Gastrocnemius medialis (tissue), 4 donors: ENCODE measurements at regions not wholly inside any gene's neighbourhood (a gene's known extent, or its start where the extent isn't known, plus 50 kb on each side); places are given as distances from the start of the nearest gene placed in this dataset.

ENCODE experiments used
- ATAC-seq, 2 donors: fragments of 150-250 bp; one replicate each; pipeline ENCODE4 v1.9.1; 2016
- DNase-seq, 2 donors: peaks; one replicate each; pipeline ENCODE4 v3.0.0-alpha.2; 2019
- H3K27ac ChIP-seq, 4 donors: fragments of 200-600 bp; sonication (generic); 1 replicate in 1 of 4; 2 replicates in 3 of 4; pipeline ENCODE4 v1.5.1; 2016 to 2018; ENCODE audit warnings: mild to moderate bottlenecking in 2 of 4, moderate library complexity in 1 of 4
- H3K27me3 ChIP-seq, 3 donors: fragments of 200-600 bp; sonication (generic) in 2 of 3; 1 replicate in 1 of 3; 2 replicates in 2 of 3; pipeline versions ENCODE4 v1.5.1 to v1.6.0; 2016 to 2019; ENCODE audit warnings: mild to moderate bottlenecking in 1 of 3, moderate library complexity in 1 of 3
- H3K36me3 ChIP-seq, 2 donors: fragments of 200-600 bp; sonication (generic) in 1 of 2; one replicate each; pipeline ENCODE4 v1.5.1; 2017 to 2018
- H3K4me1 ChIP-seq, 2 donors: fragments of 200-600 bp; sonication (generic) in 1 of 2; one replicate each; pipeline ENCODE4 v1.5.1; 2016 to 2017; ENCODE audit warnings: mild to moderate bottlenecking in 2 of 2
- H3K4me3 ChIP-seq, 4 donors: fragments of 200-600 bp; sonication (generic) in 3 of 4; 1 replicate in 1 of 4; 2 replicates in 3 of 4; pipeline ENCODE4 v1.5.1; 2016 to 2019; ENCODE audit warnings: mild to moderate bottlenecking in 2 of 4
- H3K9me3 ChIP-seq, 3 donors: fragments of 200-600 bp; sonication (generic) in 2 of 3; 1 replicate in 1 of 3; 2 replicates in 2 of 3; pipeline ENCODE4 v1.5.1; 2016 to 2019
- POLR2A ChIP-seq, 2 donors: fragments of 450-650 bp; IDR thresholded peaks; one replicate each; pipeline ENCODE4 v1.6.1; 2017; ENCODE audit warnings: antibody characterized with exemption in 2 of 2, mild to moderate bottlenecking in 2 of 2, moderate library complexity in 2 of 2
- in situ Hi-C, 4 donors: fragments of 200-750 bp; cut with MboI; loops; one replicate each; pipeline versions ENCODE4 v1.15.0 to v1.8.0; 2017; ENCODE audit warnings: low sequenced_read_pairs in 4 of 4
- intact Hi-C: fragments of 100-400 bp; cut with DNase I; formaldehyde crosslinking; loops from one replicate; pipeline ENCODE4 v1.15.1; 2023; ENCODE audit warnings: low total_unique reads
- TF ChIP-seq, protein P1 (sequence below), 5 experiments: fragments of 450-650 bp in 3 of 5; fragments of 200-600 bp in 2 of 5; sonication (generic) in 2 of 5; IDR thresholded peaks in 4 of 5; conservative IDR thresholded peaks in 1 of 5; 1 replicate in 4 of 5; 2 replicates in 1 of 5; pipeline ENCODE4 v1.5.1; 2016 to 2019; ENCODE audit warnings: antibody characterized with exemption in 5 of 5, mild to moderate bottlenecking in 3 of 5, moderate library complexity in 3 of 5

GRCh38 chr2:217372794-217373193, 512.9 kb upstream of the TNP1 start:
- no peak overlapping the region for H3K27ac ChIP-seq
- H3K9me3 ChIP-seq, result no peaks in the 10 kb centered on the region
- no peak for ATAC-seq
- in situ Hi-C loops, result no loop called here
- TF ChIP-seq, protein P1, sequence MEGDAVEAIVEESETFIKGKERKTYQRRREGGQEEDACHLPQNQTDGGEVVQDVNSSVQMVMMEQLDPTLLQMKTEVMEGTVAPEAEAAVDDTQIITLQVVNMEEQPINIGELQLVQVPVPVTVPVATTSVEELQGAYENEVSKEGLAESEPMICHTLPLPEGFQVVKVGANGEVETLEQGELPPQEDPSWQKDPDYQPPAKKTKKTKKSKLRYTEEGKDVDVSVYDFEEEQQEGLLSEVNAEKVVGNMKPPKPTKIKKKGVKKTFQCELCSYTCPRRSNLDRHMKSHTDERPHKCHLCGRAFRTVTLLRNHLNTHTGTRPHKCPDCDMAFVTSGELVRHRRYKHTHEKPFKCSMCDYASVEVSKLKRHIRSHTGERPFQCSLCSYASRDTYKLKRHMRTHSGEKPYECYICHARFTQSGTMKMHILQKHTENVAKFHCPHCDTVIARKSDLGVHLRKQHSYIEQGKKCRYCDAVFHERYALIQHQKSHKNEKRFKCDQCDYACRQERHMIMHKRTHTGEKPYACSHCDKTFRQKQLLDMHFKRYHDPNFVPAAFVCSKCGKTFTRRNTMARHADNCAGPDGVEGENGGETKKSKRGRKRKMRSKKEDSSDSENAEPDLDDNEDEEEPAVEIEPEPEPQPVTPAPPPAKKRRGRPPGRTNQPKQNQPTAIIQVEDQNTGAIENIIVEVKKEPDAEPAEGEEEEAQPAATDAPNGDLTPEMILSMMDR (IDR thresholded peaks at IDR 0.05 in 4 of 5, conservative IDR thresholded peaks at IDR 0.05 in 1 of 5), result no peak
- no peak for TF ChIP-seq POLR2A (IDR thresholded peaks at IDR 0.05)
- DNase-seq, result no peak
- peaks cover 8 to 9% of the 10 kb centered on the region in 2 donors for H3K4me1 ChIP-seq
- H3K36me3 ChIP-seq, result no peaks in the 10 kb centered on the region
- no peaks in the 10 kb centered on the region for H3K27me3 ChIP-seq
- no peak overlapping the region for H3K4me3 ChIP-seq
- intact Hi-C loops, result no loop called here

- intact Hi-C loops, result no loop called here
- DNase-seq (no peak), ATAC-seq (no peak)
- Histone ChIP-seq H3K27me3 (no peaks in the 10 kb centered on the region), H3K36me3 (no peaks in the 10 kb centered on the region), H3K4me3 (no peak overlapping the region), H3K27ac (no peak overlapping the region), H3K4me1 (peaks cover 8 to 9% of the 10 kb centered on the region in 2 donors), H3K9me3 (no peaks in the 10 kb centered on the region)
- TF ChIP-seq, protein P1 (IDR thresholded peaks at IDR 0.05 in 4 of 5, conservative IDR thresholded peaks at IDR 0.05 in 1 of 5), result no peak
- no peak for TF ChIP-seq POLR2A (IDR thresholded peaks at IDR 0.05)
- in situ Hi-C loops, result no loop called here
Measured at GRCh38 chr2:217371781-217372213, 511.9 kb upstream of the TNP1 start.

GRCh38 chr2:217370391-217370790, 510.5 kb upstream of the TNP1 start:
- peaks cover 8 to 9% of the 10 kb centered on the region in 2 donors for H3K4me1 ChIP-seq
- no peaks in the 10 kb centered on the region for H3K36me3 ChIP-seq
- H3K27me3 ChIP-seq, result no peaks in the 10 kb centered on the region
- H3K27ac ChIP-seq, result no peak overlapping the region
- H3K4me3 ChIP-seq, result no peak overlapping the region
- intact Hi-C loops, result no loop called here
- ATAC-seq (peak; percentile 19 to 51), DNase-seq (no peak)
- in situ Hi-C loops, result no loop called here
- no peaks in the 10 kb centered on the region for H3K9me3 ChIP-seq
- TF ChIP-seq, protein P1 (IDR thresholded peaks at IDR 0.05 in 4 of 5, conservative IDR thresholded peaks at IDR 0.05 in 1 of 5), result no peak
- no peak for TF ChIP-seq POLR2A (IDR thresholded peaks at IDR 0.05)

DNA sequence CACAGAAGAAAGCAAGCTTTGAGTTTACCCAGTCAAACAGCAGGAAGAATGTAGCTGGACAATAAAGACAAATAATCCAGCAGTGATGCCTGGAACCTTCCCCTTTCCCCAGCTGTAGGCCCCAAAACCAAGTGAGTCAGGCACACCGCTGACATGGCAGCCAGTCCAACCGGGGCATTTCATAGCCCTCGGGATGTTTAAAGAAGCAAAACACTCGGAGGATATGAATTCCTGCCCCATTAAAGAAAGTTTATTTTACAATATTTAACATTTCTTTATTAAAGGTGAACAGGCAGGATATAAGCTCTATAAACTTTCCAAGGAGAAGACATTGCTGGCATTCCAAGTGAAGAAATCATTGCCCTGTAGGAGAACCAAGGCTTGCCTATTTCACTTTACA, 507.6 kb upstream of the TNP1 start:
- peaks cover 8 to 9% of the 10 kb centered on the region in 2 donors for H3K4me1 ChIP-seq

More for the DNA sequence above, 507.6 kb upstream of the TNP1 start:
- intact Hi-C loops (no loop called here), in situ Hi-C loops (no loop called here)
- ATAC-seq (no peak), DNase-seq (no peak)
- Histone ChIP-seq H3K36me3 (no peaks in the 10 kb centered on the region), H3K4me3 (no peak overlapping the region), H3K27me3 (no peaks in the 10 kb centered on the region), H3K27ac (no peak overlapping the region), H3K9me3 (no peaks in the 10 kb centered on the region)
- TF ChIP-seq POLR2A (IDR thresholded peaks at IDR 0.05), result no peak
- TF ChIP-seq, protein P1 (IDR thresholded peaks at IDR 0.05 in 4 of 5, conservative IDR thresholded peaks at IDR 0.05 in 1 of 5), result no peak
